Lower leg skin (tissue), 3 donors: ENCODE measurements at regions not wholly inside any gene's neighbourhood (a gene's known extent, or its start where the extent isn't known, plus 50 kb on each side); places are given as distances from the start of the nearest gene placed in this dataset.

Source experiments
- POLR2A ChIP-seq, 2 donors: fragments of 450-650 bp; IDR thresholded peaks; one replicate each; pipeline ENCODE4 v1.6.1; 2016 to 2017; ENCODE audit warnings: antibody characterized with exemption in 2 of 2, mild to moderate bottlenecking in 1 of 2, moderate library complexity in 1 of 2
- TF ChIP-seq, protein P1 (sequence below), 3 donors: fragments of 450-650 bp; IDR thresholded peaks; one replicate each; pipeline ENCODE4 v1.5.1; 2016; ENCODE audit warnings: antibody characterized with exemption in 3 of 3, mild to moderate bottlenecking in 3 of 3, moderate library complexity in 2 of 3

DNA sequence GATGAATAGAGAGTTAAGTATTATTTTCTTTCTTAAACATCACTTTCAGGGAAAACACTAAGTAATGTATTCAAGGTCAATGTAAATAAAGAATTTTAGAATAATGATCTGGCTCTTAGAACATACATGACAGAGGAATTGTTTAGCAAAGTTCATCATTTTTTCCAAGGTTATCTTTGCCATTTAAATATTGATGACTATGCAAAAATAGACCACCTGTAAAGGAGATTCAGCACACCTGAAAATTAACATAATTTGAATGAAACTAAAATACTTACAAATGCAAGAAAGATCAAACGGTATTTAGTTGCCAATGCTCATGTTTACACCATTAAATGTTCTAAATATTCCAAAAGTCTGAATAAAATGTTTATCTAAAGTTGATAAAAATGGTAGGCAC is 782.6 kb upstream of the CHORDC1 start:
- TF ChIP-seq, protein P1, sequence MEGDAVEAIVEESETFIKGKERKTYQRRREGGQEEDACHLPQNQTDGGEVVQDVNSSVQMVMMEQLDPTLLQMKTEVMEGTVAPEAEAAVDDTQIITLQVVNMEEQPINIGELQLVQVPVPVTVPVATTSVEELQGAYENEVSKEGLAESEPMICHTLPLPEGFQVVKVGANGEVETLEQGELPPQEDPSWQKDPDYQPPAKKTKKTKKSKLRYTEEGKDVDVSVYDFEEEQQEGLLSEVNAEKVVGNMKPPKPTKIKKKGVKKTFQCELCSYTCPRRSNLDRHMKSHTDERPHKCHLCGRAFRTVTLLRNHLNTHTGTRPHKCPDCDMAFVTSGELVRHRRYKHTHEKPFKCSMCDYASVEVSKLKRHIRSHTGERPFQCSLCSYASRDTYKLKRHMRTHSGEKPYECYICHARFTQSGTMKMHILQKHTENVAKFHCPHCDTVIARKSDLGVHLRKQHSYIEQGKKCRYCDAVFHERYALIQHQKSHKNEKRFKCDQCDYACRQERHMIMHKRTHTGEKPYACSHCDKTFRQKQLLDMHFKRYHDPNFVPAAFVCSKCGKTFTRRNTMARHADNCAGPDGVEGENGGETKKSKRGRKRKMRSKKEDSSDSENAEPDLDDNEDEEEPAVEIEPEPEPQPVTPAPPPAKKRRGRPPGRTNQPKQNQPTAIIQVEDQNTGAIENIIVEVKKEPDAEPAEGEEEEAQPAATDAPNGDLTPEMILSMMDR (IDR thresholded peaks at IDR 0.05), result no peak
- TF ChIP-seq POLR2A (IDR thresholded peaks at IDR 0.05), result no peak
